GM21576 (cell line): ENCODE measurements at regions not wholly inside any gene's neighbourhood (a gene's known extent, or its start where the extent isn't known, plus 50 kb on each side); places are given as distances from the start of the nearest gene placed in this dataset.

Source experiments
- ATAC-seq: cut with Tn5 transposase; IDR thresholded peaks from one replicate; pipeline ENCODE4 v1.9.1; 2021; ENCODE audit warnings: mild to moderate bottlenecking, moderate library complexity; ENCODE audit not compliant: unreplicated experiment

DNA sequence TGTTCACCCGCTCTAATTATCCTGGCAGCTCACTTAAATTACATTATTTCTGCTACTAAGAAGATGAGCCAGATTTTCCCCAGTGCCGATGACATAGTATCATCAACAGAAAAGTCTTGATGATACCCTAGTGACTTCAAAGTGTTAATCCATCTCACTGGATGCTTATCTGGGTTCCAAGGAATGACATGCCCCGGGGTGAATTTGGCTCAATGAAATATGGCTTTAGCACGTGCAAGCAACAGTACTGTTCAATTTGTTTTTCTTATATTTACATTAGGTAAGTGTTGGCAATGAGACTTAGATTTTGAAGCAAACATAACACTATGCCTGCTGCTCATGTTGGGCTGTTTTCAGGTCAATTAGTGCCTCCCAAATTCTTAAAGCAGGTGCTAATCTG, 548.2 kb upstream of the SLITRK1 start:
- no peak for ATAC-seq

DNA sequence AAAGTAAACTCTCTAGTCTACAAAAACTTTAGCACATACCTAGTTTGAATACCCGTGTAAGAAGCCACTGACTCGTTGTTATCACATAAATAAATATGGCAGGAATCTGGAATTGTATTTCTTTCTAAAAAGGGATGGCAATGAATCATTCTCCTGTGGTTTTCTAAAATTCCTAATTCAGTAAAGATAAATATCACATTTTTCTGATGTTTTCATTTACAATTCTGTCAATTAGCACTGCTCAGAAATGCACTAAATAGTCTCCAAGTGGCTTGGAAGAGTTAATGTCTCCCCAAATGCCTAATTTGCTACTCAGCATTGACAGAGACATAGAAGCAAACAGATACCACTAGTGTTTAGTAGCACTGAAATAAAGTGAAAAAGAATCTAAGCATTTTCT, 547.7 kb upstream of the SLITRK1 start:
- no peak for ATAC-seq

DNA sequence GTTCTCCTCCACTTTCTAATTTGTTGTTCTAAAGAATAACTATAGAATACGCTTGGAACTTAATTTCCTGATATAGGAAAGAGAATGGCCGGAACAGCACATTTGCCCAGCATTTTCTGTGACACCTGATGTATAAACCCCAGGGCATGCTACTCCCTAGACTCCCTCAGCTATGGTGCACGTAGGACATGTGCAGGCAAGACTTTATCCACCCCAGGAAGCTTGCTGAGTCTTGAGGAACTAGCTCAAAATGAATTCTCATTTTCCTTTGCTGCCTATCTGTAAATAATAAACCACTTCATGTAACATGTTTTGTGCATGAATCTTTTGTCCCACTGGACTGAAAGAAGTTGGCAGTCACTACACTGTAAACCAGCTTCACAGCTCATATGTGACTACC, 535.8 kb upstream of the SLITRK1 start:
- no peak for ATAC-seq

DNA sequence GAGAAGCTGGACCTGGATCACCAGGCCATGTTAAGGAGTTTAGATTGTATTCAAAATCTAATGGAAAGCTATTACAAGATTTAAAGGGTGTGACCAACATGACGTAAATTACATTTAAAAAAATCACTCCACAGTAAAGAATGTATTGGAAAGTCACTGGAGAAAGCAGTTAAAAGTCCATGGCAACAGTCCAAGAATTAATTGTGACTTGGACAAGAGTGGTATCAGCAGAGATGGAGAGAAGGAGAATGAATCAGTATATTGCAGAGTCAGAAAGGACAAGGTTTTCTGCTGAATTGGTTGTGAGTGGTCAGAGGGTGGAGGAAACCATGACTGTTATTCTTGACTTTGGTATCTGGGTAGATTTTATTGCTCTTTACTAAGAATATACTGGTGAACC, 535.1 kb upstream of the SLITRK1 start:
- no peak for ATAC-seq

DNA sequence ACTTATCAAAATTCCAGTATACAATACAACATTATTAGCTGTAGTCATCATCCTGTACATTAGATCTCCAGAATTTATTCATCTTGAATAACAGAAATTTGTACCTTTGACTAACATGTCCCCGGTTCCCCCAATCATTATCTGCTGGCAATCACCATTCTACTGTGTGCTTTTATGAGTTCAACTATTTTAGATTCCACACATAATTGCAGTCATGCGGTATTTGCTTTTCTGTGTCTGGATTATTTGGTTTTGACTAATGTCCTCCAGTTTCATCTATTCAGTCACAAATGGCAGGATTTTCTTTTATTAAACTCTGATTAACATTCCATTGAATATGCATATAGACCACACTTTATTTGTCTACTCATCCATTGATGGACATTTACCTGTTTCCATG, 530.7 kb upstream of the SLITRK1 start:
- ATAC-seq: no peak

DNA sequence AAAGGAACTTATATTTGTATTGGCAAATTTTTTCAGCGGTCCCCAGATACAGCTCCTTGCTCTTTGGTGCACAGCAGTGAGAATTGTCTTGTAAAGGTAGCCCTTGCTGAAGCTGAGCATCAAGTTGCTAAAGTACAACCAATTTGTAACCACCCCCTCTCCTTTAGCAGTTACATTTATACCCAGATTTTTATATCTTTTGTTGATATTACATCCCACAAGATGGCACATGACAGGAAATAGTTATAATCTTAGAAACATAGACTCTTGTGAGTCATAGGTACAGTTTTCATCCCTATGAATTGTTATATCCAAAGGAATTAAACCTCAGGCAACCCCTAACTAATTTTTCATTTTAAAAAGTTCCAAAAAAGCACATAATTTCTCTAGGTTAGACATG, 523.0 kb upstream of the SLITRK1 start:
- ATAC-seq: no peak

DNA sequence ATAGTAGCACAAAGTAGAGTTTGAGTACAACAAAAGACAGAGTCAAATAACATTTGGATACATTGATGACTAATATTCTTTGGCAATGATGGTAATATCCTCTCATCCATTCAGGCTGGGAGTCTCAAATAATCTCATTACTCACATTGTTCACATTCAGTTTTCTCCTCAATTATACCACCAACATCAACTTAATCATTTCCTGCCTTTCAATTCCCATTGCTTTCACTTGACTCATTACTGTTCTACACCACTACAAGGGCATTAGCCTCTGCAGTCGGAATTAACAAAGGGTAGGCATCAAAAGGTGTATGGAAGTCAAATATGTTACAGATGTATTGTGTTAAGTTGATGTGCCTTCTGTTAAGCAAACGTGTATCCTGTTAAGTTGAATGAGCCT, 518.4 kb upstream of the SLITRK1 start:
- no peak for ATAC-seq

DNA sequence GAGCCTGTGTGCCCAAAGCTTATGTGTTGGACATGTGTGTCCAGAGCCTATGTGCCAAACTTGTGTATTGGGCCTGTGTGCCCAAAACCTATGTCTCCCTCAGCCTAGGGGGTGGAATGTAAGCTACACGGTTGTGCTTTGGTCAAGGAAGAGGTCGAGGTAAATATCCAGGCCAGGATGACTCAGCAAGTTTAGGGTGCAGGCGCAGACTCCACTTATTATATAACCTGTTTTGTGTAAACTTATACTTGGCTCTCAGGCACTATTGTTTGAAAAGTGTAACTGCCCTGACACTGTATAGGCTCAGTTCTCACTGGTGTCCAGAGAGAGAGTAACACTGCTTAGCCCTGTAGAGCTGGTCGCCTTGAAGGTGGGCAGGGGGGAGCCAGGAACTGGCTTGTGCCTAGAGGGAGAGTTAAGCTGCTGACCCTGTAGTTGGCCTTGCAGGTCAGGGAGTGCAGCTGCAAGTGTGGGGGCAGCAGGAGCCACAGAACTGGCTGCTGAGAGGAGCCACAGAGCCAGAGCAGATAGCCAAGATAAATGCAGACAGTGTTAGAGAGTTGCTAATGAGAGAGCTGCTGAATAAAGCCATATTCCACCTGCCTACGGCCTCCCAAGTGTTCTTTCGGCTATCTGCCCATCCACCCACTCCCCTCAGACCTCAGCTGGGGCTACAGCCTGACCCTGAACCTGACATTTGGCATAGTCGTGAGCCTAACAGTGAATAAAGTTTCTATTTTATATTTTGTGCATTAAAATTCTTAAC, 517.2 kb upstream of the SLITRK1 start:
- no peak for ATAC-seq

DNA sequence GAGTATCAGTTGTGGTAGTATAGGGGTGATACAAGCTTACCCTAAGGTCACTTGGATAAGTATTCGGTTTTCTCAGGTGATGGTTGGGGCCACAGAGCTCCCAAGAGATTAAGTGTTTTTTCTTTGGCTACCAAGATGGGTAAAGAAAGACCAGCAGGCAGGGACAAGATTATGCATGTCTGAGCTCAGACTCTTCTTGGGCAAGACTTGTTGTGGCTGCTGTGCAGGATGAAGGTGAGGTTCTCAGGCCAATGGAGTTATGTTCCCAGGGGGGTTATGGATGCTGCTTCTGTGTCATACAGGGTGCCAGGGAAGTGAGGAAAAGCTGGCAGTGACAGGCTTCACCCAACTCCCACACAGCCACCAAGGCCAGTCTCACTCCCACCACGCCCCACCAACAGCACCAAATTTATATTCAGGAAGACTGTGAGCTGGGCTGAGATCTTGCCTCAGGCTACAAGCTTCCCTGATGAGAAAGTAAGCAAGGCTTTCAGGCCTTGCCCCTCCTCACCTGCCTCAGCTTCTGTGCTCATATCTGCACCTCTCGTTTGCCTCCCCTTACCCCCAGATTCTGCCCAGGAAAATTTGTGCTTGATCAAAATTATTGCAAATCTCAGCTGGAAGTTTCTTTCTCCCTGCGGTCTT, 511.8 kb upstream of the SLITRK1 start:
- ATAC-seq: no peak

DNA sequence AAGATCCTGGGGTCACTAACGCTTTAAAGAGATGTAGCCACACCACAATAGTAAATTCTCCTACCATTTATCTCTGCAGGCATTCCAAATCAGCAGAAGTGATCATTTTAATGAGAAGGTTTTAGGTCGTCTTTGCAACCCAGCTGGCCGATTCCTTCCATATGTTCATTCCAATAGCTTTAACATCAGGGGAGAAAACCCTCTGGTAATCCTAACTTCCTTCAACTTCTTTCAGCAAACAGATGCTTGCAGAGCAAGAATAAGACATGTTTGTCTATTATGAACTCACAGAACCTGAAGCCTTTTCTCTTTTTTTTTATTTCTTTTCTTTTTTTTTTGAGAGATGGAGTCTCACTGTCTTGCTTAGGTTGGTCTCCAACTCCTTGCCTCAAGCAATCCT, 498.6 kb upstream of the SLITRK1 start:
- ATAC-seq: no peak

DNA sequence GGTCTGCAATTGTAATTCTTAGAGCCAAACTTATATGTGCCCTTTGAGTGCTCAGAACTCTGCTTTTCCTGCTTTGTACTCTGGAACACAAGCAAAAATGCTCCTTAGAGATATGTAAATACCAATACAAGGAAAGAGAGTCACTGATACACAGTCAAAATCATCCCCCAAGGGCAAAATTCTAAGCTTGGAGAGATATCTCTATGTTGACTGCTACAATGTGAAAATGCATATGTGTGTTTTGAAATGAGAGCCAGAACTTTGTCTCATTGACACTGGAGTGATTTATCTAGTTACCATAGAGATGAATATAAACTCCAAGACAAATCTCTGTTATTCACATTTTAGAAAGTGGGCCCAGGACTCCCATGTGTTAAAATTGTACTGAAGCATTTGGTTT, 494.8 kb upstream of the SLITRK1 start:
- no peak for ATAC-seq

DNA sequence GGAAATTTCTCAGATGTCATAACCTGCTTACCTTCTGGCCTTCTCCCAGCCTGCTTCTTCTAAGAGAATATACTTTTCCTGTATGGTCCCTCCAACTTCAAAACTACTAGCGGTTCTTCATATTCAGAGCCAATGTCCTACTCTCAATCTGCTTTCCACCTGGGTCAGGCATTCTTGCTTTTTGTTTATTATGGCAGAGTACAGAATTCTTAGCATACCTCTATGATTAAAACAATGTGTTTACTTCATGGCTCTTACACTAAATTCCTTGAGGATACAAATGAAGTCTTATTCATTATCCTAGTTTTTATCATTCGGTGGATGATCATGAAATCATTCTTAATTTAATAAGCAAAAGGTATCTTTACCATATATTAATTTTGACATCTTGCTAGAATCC, 484.2 kb upstream of the SLITRK1 start:
- ATAC-seq: no peak

DNA sequence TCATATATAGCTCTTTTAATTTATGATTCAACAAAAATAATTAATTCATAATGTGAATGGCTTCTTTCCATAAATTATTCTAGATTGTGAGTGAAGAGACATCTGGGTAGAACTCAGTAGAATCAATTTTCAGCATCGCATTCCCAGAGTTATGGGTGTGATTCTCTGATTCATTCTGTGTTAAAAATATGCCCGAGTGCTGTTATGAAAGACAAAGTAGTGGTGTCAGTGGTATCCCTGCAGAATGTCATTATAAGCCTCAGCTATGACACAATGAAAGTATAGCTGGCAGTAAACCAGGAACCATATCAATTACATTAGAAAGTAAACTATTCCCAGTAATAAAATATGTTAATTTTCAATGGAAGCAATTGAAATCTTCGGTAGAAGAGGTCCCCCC, 480.5 kb upstream of the SLITRK1 start:
- ATAC-seq: no peak

DNA sequence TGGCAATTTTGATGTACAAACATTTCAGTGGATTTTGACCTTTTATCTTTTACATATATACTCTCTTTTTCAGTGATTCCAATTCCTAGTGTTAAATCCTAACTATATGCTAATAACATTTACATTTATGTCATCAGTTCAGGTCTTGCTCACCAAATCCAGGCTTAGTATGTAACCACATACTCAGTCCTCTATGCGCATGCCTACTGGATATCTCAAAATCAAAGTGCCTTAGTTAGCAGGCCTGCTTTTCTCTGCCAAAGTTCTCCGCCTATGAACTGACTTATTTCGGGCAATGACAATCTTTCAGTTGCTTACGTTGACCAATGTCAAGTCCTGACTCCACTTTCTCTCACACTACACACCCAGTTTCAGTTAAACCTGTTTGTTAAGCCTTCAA, 478.5 kb upstream of the SLITRK1 start:
- ATAC-seq: no peak

DNA sequence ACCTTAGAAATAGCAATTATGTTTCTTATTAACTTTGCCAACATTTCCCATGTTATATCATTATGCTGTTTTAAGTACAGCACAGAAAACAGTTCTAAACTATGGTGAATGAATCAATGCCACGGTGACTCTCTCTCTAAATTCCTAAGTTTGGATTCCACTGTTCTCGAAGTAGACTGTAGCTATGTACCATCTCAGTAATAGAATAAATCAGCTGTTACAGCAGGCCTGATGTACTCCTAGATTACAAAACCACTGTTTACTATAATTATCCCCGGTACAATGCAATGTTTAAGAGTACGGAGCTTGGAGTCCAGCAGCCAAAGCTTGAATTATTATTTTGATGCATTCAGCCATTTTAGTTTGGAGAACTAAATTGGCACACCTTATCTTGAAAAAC, 476.3 kb upstream of the SLITRK1 start:
- ATAC-seq: no peak

DNA sequence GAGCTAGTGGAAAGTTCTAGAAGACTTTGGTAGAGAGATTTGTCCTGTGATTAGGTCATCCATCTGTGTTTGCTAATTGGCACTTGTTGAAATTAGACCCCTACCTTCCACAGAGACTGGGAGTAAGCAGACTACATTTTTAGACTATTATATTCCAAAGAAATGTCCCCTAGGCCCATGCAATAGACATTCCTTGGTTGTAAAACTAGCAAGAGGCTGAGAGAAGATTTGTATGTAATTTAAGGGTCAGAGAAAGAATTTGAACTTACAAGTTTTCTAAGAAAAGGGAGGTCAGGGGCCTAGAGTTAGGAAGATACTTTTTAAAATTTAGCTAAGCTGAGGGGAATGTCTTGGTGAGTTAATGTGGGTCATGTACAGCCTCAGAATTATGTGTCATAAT, 470.7 kb upstream of the SLITRK1 start:
- ATAC-seq: no peak

DNA sequence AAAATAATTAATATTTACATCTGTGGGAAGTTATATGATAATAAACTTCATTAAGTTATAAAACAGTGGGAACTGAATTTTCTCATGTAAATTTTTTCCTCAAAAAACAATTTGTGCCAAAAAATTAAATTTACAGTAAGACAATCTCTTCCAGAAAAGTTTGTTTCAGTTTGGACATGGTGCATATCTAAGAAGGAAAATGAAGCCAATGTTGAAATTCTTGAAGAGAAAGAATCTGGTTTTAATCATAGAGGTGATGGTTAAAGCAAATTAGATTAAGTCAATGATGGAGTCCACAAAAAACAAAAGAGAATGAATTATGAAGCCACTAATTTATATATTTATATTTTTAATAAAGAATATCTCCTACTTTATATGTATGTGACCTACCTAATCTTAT, 457.2 kb upstream of the SLITRK1 start:
- ATAC-seq: no peak

DNA sequence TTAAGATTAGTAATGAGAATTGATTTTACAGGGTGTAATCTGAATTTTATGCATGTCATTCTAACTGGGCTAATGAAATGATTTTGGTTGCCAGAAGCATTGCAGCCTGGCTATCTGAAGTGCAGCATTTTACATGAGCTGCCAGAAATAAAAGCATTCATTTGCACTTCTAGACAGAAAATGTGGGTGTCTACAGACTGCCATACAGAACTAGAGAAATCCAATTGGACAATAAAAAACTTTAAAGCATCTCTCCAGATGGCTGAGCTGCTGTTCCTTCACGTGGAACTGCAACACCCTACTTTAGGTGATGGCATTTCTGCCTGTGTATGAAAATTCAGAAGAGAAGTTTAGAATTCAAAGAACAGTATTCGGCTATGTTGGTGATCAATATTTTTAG, 450.1 kb upstream of the SLITRK1 start:
- no peak for ATAC-seq

DNA sequence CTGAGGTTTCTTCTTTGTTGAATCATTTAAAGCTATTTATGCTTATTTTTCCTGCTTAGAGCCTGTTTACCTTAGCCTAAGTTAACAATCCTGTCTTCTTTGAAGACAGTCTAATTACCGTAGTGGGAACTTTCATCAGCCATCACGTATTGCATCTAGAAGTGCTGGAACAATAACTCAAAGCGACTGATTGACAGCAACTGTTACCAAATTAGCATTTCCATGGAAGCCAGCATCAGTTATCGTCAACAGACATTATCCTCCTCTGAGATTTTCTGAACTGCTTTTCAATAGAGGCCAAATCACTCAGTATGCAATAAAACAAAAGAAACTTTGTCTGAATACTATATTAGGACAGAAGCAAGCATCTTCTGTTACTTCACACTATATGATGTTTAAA, 433.3 kb upstream of the SLITRK1 start:
- ATAC-seq: no peak

DNA sequence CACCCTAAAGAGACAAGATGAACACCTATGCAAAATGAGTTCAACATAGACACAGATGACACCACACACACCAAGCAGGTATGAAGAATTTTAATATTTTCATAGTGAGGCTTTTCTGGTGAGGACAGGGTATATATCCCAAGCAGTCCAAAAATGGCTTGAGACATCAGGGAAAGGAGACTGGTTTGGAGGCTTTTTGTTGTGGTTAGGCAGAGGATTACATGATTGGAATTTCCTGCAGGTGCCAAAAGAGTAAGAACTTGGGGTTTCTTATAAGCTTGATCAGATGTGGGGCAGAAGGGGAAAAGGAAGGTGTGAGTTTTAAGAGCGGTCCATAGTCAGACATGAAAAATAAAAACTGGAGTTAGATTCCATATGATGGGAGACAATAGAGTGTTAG, 420.8 kb upstream of the SLITRK1 start:
- ATAC-seq: no peak

DNA sequence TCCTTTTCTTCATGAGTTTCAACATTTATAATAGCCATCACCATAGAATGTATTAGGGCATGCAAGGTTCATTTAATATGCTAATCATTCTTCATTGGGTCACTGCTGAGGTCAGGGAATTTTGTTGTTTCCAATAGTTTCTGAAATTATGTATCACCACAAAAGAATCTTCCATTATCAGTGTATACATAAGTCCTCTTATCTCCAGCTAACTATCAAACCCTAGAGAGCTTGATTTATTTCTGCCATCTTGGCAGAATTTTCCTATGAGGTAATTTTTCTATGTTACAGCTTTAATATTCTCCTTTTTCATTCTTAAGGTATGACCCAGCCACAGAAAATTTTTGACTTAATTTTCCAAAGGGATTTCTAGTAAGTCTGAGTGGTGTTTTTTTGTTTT, 415.0 kb upstream of the SLITRK1 start:
- no peak for ATAC-seq

DNA sequence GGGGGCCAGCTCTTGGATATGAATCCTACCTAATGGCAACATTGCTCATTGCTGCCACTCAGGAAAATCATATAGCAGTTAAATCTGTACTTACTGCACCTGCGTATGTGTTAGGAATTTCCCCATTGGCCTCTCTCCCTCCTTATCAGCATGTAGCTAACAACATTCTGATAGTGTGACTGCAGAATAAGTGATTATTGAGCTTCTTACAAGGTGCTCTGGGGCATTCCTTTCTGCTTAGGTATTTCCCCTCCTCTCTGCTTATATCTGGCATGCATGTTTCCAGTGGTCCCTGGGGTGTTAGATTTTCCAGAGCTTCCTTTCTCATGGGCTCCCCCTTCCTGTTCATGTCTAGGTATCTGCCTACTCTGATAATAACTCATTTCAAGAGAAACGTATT, 414.1 kb upstream of the SLITRK1 start:
- ATAC-seq: no peak

DNA sequence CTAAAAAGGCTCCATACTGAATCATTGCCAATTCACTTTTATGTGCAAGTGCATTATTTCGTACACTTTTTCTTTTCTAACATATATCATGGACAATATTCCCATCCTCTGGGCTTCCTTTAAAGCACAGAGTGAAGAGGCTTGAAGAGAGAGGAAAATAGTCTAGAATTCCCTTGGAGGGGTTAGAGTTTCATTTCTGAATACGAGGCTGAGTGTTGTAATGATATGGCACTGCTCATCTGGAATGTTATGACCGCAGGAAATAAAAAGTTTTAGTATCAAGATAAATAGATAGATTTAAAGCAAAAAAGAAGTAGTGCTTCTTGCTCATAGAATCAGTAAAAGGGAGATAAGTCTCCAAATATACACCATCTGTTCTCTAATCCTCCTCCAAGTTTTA, 412.3 kb upstream of the SLITRK1 start:
- no peak for ATAC-seq
